Fibroblast of skin of right quadriceps (primary cell): ENCODE measurements at regions not wholly inside any gene's neighbourhood (a gene's known extent, or its start where the extent isn't known, plus 50 kb on each side); places are given as distances from the start of the nearest gene placed in this dataset.

Source experiments
- DNase-seq: peaks from one replicate; pipeline ENCODE4 v3.0.0-alpha.2; 2013

DNA sequence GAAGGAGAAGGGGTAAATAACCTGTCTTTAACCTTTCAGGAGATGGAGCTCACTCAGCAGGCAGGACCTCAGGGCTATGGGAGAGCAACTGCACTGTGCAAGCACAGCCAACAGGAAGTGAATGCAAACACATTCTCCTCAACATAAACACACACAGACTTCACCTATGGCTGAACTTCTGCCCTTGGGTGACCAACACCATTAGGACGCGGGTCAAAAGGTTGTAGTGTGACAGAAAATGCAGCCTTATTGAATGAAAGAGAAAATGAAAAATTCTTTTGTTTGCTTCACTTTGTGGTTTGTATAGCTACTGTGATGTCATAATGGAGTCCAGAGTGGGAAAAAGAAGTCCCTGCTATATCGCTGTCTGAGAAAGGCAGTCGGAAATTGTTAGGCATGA is 323.0 kb downstream of the NDFIP2 start:
- DNase-seq = no peak

DNA sequence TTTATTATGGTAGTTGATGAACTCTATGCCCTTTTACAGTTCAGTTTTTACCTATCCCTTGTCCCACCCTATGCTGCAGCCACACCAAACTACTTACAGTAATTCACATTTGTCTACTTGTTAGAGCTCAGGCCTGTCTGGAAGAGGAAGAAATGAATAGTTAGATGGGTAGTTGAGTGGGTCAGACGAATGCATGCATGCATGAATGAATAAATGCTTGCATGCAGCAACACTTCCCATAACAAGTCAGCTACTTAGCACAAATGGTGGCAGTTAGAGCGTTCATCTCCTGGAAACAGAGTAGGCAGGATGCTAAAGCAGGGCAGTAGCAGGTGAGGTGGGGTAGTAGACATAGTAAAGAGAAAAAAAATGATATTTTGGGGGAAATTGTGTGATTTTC is 322.3 kb downstream of the NDFIP2 start:
- DNase-seq = no peak

DNA sequence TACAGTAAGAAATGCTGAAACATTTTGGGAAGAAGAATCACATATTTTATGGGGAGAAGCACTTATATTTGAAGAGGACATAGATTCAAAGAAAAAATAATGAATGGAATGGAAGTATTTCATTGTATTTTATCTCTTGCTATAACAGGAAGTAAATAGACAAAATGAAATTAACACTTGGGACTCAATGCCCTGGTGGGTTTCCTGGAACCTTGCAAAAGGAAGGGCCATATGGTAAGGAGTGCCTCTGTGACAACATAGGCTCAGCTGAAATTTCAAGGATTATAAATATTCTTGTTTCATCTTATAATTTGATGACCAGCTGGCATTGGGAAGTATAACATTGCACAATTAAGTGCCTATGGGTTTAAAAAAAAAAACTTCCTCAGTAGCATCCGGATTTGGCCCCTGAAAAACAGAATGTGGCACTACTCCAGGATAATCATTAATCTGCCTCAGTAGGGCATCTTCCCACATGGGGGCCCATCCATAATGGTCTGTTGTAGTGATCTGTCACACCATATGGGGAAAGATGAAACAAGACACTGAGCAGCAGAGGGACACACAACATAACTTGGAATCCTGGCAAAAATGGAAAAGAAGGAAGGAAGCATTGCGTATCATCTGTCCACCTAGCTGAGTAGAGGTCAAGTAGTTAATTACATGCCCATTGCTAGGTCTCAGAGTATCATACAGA is 321.6 kb downstream of the NDFIP2 start:
- DNase-seq = no peak

DNA sequence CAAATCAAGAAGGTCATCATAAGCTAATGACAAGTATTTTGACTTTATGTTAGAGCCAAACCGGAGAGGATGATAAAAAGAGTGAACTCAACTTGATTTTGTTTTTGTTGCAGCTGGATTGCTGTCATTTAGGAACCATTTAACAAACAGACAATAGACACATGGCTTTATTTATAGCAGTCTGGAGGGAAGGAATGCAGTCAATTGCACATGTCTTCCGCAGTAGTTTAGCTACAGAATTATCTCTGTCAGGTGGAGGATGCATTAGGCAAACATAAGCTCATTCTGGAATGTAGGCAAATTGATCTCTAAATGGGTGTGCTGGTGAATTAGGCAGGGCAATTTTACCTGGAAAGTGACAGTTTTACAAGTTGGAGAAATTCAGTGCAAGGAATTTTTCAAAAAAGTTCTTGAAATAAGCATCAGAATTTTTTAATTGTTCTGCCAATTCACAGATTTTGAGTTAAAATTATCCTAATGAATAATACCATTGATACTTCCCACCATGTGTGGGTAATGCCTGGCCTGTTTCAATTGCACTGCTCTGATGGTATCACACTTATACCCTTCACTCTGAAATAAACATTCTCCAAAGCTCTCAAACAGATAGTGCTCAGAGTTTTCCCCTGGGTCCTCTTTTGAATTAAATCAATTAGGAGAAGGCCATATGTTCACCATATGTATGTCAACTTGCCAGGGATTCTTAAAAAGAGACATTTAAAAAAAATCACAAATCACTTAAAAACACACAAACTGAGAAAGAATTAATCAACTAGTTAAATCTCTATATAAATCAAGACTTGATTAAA is 318.3 kb downstream of the NDFIP2 start:
- DNase-seq = peak; percentile 63

DNA sequence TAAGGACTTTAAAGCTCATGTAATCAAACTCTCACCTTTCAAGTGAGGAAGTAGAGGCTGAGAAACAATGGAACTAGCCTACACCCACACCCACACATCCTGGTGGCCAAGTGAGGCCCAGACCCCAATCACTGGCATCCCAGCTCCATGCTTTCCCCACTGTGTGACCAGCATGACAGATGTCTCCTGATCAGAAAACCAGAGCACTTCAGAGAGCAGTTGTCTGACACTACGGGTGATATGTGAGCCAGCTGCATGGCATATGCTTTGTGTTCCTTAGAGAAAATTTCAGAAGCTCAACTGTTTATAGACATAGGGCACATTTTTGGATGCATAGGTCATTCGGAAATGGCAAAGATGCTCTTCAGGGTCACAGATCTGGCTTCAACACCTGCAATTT is 315.2 kb downstream of the NDFIP2 start:
- no peak for DNase-seq

DNA sequence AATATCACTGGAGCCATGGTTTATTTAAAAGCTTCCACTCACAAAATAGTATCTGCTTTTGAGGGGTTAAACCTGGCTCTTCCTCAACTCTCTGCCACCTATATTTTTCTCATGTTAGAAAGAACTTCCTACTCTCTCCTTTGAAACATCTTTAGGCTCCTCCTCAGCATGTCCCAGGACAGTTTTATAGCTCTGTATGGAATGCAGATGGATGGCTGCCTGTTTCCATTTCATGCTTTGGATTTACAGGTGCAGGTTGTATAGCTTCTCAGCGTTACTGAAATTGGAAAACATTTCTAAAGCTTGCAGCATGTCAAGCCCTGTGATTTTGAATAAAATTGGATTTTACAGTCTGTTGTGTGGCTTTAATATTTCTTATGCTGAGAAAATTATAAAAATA is 314.0 kb downstream of the NDFIP2 start:
- DNase-seq = no peak

DNA sequence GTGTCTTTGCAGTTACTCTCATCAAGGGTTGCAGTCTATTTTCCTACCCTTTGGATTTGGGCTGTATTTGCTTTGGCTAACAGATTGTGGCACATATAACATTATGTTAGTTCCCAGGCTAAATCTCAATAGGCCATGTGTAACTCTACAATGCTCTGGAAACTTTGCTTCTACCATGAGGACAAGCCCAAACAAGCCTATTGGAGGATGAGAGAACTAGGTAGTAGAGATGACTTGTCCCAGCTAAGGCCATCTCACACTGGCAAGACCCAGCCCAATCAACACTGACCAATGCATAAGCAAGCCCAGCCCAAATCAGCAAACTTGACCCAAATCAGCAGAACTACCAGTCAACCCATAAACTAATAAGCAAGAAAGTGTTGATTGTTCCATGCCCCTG is 311.8 kb downstream of the NDFIP2 start:
- DNase-seq = no peak

DNA sequence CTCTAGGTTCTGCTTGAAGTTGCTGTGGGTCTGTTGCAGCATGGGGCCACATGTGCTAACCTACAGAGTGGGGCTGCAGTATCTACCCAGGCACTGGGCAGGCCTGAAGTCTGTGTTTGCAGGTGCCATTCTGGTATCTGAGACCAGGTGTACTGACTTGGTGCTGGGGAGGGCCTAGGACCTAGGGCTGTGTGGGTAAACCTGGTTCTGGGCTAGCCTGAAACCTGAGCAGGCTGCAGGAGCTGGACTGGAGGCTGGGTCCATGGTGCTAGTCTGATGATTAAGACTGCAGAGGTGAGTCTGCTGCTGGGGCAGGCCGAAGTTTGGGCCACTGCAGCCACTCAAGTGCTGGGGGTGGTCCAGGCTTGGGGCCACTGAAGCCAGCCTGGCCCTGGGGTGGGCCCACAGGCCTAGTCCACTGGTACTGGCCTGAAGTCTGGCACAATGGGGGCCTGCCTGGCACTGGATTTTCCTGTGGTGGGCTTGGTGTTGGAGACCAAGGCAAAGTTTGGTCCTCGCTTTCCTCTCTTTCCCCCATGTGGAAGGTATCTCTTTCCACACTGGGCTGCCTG is 310.6 kb downstream of the NDFIP2 start:
- DNase-seq = no peak

DNA sequence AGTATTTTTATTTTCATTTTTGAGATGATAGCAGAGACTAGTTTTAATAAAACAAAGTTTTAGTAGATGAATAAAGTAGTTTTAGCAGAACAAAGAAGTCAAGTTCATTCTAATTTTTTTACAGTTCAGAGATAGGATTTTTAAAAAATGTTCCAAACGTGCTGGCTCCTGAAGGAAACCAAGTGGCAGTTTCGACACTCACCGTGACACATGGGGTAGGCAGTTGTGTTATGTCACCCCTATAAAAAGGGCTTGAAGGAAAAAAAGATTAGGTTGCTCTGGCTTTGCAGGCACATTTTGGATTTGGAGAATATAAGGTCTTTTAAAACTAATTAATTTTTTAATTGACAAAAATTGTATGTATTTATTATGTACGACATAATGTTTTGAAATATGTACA is 305.2 kb downstream of the NDFIP2 start:
- no peak for DNase-seq

DNA sequence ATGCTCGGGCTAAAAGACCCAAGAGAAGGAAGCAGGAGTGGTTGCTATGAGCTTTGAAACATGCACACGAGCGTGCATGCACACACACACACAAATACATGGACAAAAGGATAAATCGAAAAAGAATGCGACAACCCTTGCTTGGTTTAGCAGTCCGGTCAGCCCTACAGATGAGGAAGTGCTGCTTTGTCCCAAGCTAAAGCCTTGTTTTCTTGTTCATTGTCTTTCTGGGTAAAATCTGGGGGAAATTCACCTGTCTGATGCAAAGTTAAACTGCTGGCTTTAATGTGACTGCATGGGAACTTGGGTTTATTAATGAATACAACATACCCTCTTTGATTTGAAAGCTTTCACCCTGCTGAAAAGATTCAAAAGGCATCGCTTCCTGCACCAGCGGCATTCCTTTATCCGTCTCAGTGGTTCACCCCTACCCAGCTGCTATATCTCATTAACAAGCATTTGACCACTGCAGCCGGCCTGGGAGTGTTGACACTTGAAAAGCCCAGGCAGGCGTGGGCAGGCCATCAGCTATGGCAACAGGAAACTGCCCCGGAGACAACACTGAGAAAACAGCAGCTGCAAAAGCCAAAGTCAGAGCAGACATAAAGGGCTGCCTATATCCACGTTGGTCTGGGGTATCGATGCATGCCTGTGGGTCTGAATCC is 301.7 kb downstream of the NDFIP2 start:
- no peak for DNase-seq

DNA sequence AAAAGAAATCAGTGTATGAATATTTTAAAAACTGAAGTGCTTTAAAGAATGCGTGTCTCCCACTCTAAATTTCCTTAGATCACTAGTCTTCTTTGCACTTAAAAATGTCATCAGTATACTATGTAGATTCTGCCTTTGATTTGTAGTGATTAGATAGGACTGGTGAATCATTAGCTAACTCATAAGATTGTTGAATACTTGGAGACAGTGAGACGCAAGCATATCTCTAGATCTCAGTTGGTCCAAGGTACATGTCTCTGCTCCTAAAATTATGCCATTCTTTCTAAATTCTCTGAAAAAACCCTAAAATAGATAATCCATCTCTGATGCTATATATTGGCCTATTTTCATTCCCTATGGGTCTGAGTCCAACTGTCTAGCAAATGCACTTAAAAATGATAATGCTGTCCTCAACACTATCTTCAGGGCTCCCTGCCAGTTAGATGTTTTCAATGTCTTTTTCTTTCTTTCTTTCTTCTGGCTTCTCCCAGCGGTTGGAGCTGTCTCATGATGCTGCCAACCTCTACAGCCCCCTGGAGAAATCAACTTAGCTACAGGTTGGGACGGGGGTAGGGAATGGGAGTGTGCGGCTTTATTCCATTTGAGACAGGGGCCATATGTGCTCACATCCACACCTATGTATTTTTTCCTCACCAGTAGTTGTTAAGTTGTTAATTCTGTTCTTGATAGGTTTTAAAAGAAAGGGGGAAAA is 301.0 kb downstream of the NDFIP2 start:
- DNase-seq = peak; percentile 58

DNA sequence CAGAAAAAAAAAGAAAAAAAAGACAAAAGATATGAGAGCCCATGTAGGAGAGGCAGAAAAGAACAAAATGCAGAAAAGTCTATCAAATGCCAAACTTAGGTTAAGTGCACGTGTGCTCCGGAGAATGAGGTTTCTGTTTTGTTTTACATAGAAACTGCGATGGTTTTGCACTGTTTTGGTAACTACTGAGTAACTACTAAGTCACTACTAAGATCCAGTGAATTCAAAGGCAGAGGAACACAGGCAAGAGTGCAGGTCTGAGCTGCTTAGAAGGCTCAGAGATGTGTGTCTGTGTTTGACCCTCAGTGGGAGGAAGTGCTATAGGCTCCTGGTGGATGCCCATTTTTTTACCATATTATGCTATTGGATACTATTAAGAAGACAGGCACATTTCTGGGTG is 299.3 kb downstream of the NDFIP2 start:
- no peak for DNase-seq

DNA sequence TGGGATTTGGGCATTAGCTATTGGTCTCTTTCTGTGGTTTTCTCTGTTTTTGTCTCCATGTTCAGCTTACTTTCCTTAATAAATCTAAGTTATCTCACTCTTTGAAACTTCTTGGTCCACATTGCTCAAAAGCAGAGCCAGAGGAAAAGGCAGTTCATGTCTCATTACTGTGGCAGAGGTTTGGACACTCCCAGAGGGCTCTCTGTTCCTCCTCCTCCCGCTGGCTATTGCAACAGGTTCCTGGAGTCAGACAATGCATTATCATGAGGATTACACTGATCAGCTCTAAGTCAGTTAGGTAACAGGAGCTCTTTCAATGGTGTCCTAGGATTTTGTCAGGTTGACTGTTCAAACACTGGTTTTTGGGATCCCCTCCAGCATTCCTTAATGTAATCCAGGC is 298.8 kb downstream of the NDFIP2 start:
- DNase-seq = peak; percentile 41

DNA sequence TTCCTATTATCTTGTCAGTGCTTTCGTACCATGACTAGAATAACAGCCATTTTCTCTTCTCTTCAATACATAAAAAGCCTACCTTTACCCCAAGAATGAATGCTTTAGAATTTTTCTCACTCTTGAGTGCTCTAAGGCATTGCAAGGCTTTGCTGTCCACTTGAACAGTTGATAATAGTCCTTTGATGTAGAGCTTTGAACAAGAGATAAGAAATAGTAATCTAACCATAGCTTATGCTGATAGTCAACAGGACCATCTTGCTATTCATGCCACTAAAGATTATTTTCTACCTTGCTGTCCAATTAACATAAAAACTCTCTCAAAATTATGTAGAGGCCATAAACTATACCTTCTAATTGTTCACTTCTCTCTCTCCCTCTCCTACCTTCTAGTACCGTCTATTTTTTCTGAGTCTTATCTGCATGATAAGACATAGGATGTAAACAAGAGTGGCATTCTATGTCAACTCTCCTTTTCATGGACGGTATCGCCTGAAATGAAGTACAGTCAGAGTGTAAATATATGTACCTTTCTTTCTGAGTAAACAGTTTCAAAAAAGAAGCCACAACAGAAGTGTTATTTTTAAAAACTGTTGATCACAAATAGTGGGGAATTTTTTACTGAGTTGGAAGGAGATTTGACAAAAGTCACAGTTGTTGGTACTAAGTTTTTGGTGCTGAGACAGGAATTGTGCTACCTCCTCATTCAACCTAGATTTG is 297.9 kb downstream of the NDFIP2 start:
- DNase-seq = no peak

DNA sequence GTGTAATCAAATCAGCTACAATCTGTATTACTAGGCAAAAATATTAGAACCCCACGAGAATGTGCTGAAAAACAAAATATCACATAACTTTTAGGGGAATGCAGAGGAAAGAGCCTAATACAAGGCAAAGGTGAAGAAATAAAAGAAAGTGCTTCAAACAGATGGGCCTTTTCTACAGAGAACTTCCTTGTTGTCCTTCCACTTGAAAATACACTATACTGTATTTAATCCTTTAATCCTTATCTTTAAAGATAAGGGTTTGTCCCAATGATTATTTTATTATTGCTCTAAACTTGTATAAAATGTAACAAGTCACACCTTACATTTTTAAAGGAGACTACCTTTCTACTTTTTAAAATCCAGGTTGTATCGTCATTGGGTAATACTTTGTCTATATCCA is 296.5 kb downstream of the NDFIP2 start:
- no peak for DNase-seq

DNA sequence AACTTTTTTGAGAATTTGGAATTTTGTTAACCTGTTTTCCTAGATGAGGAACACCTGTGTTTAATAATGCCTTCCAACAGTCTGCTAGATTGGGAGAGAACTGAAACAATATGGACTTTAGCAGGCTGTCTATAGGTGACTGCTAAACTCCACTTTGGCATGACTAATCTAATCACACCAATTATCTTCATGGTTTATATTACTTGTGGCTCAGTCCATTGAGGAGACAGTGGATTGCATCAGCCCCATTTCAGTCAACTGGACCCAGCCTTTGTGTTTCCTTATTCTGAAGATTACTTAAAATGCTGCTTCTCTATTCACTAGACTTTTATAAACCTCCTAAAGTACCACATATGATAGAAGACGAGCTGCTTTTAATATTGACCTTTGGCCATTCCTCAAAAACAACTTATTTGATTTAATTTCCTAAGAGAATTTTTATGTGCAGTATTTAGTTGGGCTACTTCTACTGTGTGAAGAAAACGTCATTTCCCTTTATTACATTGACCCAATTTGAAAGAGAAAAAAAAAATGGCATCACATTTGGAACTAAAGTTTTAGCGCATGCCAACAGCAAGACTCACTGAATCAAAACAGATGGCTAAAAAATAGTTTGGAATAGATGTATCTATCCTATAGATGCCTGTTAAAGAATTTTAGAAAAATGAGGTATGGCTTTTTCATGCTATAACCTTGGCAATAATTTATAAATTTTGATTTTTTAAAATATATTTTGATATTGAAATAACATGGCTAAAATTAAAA is 295.8 kb downstream of the NDFIP2 start:
- DNase-seq = peak; percentile 69

DNA sequence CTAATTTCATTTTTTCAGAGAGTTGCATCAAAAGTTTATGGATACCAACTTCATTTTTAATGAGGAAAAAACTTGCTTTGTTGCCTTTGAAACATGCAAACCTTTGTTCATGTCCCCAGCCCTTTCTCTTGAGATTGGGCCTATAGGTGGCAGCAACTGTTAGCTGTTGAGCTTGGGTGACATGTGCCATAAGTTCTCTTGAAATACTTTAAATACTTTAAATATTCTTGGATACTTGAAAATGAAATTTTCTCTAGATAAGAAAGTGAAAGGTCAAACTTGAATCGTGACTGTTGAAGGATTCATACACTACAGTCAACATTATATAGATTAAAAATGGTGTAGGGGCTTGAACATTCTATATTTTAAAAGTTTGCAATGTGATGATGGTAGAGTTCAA is 294.9 kb downstream of the NDFIP2 start:
- DNase-seq = peak; percentile 79

DNA sequence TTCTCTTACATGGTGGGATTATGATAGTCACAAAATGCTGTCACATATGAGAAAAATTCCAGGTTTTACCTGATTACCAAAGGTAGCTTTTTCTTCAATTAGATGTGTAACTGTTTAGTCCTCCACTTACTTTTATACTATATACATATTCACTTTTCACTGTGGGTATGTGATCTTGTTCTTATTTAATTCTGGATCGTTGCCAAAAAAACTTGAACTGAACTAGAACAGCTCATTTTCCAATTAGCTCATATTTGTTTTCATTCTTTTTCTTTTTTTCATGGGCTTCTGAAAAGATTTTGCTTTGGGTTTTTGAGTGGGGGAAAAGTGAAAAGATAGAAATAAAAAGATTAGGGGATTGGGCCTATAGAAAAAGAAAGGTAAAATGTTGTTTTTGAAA is 291.9 kb downstream of the NDFIP2 start:
- DNase-seq = no peak

DNA sequence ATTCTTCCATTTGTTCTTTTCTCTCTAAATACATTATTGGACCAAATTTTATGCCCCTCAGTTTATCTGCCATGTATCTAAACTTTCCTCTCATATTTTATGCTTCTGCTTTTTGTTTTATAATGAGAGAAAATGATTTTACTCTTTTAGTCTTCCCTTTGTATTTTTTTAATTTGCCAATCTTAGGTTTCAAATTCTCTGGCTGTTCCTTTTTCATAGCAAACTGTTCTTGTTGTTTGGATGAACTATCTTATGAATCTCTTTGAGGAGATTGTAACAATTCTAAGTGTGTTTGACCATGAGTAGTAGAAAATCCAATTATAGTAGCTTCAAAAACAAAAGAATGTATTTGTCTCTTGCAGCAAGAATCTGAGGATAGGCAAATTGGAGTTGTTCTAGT is 290.5 kb downstream of the NDFIP2 start:
- DNase-seq = no peak

DNA sequence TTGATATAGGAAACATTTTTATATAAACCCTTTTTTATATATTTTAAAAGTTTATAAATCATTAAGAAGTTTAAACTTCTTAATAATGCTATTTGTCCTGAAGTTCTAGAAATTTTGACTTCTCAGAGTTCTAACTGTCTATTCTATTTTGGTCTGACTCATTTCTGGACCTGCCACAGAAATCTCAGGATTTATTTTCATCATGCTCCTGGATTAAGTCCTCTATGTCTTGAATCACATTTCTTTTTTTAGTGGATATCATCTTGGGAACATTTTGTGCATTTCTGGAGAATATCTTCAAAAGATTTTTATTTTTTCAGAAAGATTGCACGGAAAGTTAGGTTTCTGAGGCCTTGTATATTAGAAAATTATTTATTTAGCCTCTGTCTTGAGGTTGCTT is 289.1 kb downstream of the NDFIP2 start:
- no peak for DNase-seq

DNA sequence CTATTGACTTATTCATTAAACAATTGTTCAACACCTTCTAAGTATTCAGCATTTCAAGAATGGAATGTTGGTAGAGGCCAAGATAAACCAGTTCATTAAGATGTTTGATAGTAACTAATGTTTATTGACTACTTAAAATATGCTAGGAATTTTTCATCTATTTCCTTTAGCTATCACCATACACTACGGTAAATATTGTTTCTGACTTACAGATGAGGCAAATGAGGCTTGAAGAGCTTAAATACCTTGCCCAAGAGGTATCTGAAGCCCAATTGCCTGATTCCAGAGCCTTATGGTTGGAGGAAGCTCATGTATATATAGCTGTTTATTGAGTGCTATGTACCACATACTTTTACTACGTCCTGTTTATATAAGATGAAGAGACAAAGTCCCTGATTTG is 286.2 kb downstream of the NDFIP2 start:
- DNase-seq = peak; percentile 42

DNA sequence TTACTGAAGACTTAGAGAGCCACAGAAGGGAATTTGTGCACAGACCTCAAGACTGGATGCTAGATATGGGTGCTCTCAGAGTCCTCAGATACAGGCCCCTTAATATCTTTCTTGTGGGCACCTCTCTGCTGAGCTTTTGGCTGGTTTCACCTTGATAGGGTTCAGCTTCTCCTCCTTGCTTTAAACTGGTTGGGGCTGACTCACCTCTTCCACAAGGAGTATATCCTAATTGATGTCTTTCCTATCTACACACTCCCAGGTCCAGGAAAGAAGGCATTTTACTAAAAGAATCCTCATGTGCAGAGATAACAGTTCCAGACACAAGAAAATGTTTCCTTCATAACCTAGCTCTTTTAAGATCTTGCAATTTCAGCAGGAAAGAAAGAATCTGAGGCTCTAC is 284.4 kb downstream of the NDFIP2 start:
- DNase-seq = no peak
